Ishikawa (cell line): ENCODE measurements at regions not wholly inside any gene's neighbourhood (a gene's known extent, or its start where the extent isn't known, plus 50 kb on each side); places are given as distances from the start of the nearest gene placed in this dataset.

Source experiments
- CEBPB ChIP-seq: IDR thresholded peaks from 2 replicates; pipeline ENCODE4 v1.6.1; 2012
- EGR1 ChIP-seq: IDR thresholded peaks from 2 replicates; pipeline ENCODE4 v1.6.1; 2012
- EP300 ChIP-seq: IDR thresholded peaks from 2 replicates; pipeline ENCODE4 v1.6.1; 2012; ENCODE audit warnings: borderline replicate concordance
- FOXM1 ChIP-seq: IDR thresholded peaks from 2 replicates; pipeline ENCODE4 v1.6.1; 2012; ENCODE audit warnings: low read depth, borderline replicate concordance
- RAD21 ChIP-seq: IDR thresholded peaks from 2 replicates; pipeline ENCODE4 v1.6.1; 2012; ENCODE audit warnings: low read depth
- TAF1 ChIP-seq: IDR thresholded peaks from 2 replicates; pipeline ENCODE4 v1.6.1; 2012; ENCODE audit warnings: low read depth, mild to moderate bottlenecking
- TEAD4 ChIP-seq: IDR thresholded peaks from 2 replicates; pipeline ENCODE4 v1.6.1; 2012
- YY1 ChIP-seq: IDR thresholded peaks from 2 replicates; pipeline ENCODE4 v1.6.1; 2012; ENCODE audit warnings: low read depth
- TF ChIP-seq, protein P1 (sequence below): IDR thresholded peaks from 2 replicates; pipeline ENCODE4 v1.6.1; 2012
- TF ChIP-seq, protein P2 (sequence below): IDR thresholded peaks from 2 replicates; pipeline ENCODE4 v1.6.1; 2012
- TF ChIP-seq, protein P3 (sequence below): IDR thresholded peaks from 2 replicates; pipeline ENCODE4 v1.6.1; 2012; ENCODE audit warnings: low read depth, mild to moderate bottlenecking

DNA sequence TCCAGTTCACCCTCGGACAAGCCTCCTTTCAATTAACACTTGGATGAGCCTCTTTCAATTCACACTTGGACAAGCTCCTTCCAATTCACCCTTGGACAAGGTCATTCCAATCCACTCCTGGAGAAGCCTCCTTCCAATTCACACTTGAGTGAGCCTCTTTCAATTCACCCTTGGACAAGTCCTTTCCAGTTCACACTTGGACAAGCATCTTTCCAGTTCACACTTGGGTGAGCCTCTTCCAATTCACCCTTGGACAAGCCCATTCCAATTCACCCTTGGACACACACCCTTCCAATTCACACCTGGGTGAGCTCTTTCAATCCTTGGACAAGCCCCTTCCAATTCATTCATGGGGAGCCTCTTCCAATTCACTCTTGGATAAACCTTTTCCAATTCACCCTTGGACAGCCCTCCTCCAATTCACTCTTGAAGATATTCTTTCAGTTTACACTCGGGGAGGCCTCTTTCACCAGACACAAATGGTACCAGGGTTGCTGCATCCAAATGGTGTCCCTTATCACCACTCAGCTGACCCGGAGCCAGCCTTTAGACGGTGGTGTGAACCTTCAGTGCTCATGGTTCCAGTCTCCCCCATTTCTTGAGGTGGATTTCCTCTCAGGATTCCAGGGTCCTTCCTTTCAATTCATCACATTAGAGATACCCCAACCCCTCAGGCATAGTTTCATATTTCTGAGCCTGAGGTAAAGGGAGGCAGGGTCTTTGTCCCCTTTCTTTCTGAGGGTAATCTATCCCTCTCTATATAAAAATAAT lies 183.6 kb downstream of the SH3BP4 start:
- TF ChIP-seq RAD21 (no peak), TEAD4 (no peak), EP300 (no peak), FOXM1 (no peak), YY1 (no peak), EGR1 (no peak), TAF1 (no peak), CEBPB (no peak)
- TF ChIP-seq, protein P1, sequence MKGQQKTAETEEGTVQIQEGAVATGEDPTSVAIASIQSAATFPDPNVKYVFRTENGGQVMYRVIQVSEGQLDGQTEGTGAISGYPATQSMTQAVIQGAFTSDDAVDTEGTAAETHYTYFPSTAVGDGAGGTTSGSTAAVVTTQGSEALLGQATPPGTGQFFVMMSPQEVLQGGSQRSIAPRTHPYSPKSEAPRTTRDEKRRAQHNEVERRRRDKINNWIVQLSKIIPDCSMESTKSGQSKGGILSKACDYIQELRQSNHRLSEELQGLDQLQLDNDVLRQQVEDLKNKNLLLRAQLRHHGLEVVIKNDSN: no peak
- TF ChIP-seq, protein P2, sequence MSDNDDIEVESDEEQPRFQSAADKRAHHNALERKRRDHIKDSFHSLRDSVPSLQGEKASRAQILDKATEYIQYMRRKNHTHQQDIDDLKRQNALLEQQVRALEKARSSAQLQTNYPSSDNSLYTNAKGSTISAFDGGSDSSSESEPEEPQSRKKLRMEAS: no peak
- TF ChIP-seq, protein P3, sequence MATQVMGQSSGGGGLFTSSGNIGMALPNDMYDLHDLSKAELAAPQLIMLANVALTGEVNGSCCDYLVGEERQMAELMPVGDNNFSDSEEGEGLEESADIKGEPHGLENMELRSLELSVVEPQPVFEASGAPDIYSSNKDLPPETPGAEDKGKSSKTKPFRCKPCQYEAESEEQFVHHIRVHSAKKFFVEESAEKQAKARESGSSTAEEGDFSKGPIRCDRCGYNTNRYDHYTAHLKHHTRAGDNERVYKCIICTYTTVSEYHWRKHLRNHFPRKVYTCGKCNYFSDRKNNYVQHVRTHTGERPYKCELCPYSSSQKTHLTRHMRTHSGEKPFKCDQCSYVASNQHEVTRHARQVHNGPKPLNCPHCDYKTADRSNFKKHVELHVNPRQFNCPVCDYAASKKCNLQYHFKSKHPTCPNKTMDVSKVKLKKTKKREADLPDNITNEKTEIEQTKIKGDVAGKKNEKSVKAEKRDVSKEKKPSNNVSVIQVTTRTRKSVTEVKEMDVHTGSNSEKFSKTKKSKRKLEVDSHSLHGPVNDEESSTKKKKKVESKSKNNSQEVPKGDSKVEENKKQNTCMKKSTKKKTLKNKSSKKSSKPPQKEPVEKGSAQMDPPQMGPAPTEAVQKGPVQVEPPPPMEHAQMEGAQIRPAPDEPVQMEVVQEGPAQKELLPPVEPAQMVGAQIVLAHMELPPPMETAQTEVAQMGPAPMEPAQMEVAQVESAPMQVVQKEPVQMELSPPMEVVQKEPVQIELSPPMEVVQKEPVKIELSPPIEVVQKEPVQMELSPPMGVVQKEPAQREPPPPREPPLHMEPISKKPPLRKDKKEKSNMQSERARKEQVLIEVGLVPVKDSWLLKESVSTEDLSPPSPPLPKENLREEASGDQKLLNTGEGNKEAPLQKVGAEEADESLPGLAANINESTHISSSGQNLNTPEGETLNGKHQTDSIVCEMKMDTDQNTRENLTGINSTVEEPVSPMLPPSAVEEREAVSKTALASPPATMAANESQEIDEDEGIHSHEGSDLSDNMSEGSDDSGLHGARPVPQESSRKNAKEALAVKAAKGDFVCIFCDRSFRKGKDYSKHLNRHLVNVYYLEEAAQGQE: no peak
